Neural progenitor cell (in vitro differentiated cells): ENCODE measurements at regions not wholly inside any gene's neighbourhood (a gene's known extent, or its start where the extent isn't known, plus 50 kb on each side); places are given as distances from the start of the nearest gene placed in this dataset.

ENCODE experiments used
- CTCF ChIP-seq: fragments of 200-600 bp; sonication (generic); IDR thresholded peaks from 2 replicates; pipeline ENCODE4 v1.5.1; 2017; ENCODE audit warnings: antibody characterized with exemption, mild to moderate bottlenecking
- EZH2 ChIP-seq: fragments of 200-600 bp; sonication (generic); IDR thresholded peaks from 2 replicates; pipeline ENCODE4 v1.6.1; 2017; ENCODE audit warnings: antibody characterized with exemption, mild to moderate bottlenecking, moderate library complexity
- EZH2phosphoT487 ChIP-seq: fragments of 200-600 bp; sonication (generic); IDR thresholded peaks from 2 replicates; pipeline ENCODE4 v1.6.1; 2017; ENCODE audit warnings: antibody characterized with exemption

- no peak for TF ChIP-seq CTCF
- TF ChIP-seq EZH2, result no peak
- no peak for TF ChIP-seq EZH2phosphoT487
Measured at GRCh38 chr13:63541336-63541735, 2125.7 kb upstream of the PCDH20 start.
